ENCODE measurements at regions not wholly inside any gene's neighbourhood (a gene's known extent, or its start where the extent isn't known, plus 50 kb on each side); places are given as distances from the start of the nearest gene placed in this dataset.

- TF ChIP-seq POLR2AphosphoS5 (IDR thresholded peaks at IDR 0.05; ENCODE audit: low read depth, low read length), result no peak
- TF ChIP-seq POLR2A (IDR thresholded peaks at IDR 0.05; ENCODE audit: low read depth, low read length), result no peak
- no peak for TF ChIP-seq TAF1 (IDR thresholded peaks at IDR 0.05; ENCODE audit: borderline replicate concordance, low read depth, low read length)
Measured at GRCh38 chr1:209276321-209276720, 307.2 kb upstream of the CAMK1G start.

All from GM12892 (cell line).